ENCODE measurements at regions not wholly inside any gene's neighbourhood (a gene's known extent, or its start where the extent isn't known, plus 50 kb on each side); places are given as distances from the start of the nearest gene placed in this dataset.

GRCh38 chr3:177340243-177340830 is 143.1 kb upstream of the TBL1XR1 start:
- H3K9ac ChIP-seq (ENCODE audit: low read depth, low read length) = no peak overlapping the region
- H3K4me1 ChIP-seq (ENCODE audit: control insufficient read depth, insufficient read depth, low read length) = peaks cover 54% of the 10 kb centered on the region
- H3K27me3 ChIP-seq (ENCODE audit: control insufficient read depth, insufficient read depth, low read length) = no peaks in the 10 kb centered on the region
- no peak overlapping the region for H3K4me2 ChIP-seq (ENCODE audit: low read length)
- no peaks in the 10 kb centered on the region for H3K9me3 ChIP-seq (replicated peaks; ENCODE audit: low read length)
- H3K4me3 ChIP-seq (ENCODE audit: low read length) = no peak overlapping the region
- no peaks in the 10 kb centered on the region for H3K36me3 ChIP-seq (ENCODE audit: insufficient read depth, low read length)

GRCh38 chr3:177341736-177342419 is 144.6 kb upstream of the TBL1XR1 start:
- Histone ChIP-seq H3K9ac (ENCODE audit: low read depth, low read length) (no peak overlapping the region), H3K36me3 (ENCODE audit: insufficient read depth, low read length) (no peaks in the 10 kb centered on the region), H3K9me3 (replicated peaks; ENCODE audit: low read length) (no peaks in the 10 kb centered on the region), H3K4me3 (ENCODE audit: low read length) (no peak overlapping the region), H3K4me2 (ENCODE audit: low read length) (no peak overlapping the region), H3K27me3 (ENCODE audit: control insufficient read depth, insufficient read depth, low read length) (no peaks in the 10 kb centered on the region), H3K4me1 (ENCODE audit: control insufficient read depth, insufficient read depth, low read length) (peaks cover 54% of the 10 kb centered on the region)

- Histone ChIP-seq H3K36me3 (ENCODE audit: insufficient read depth, low read length) (no peaks in the 10 kb centered on the region), H3K4me2 (ENCODE audit: low read length) (no peak overlapping the region), H3K4me3 (ENCODE audit: low read length) (no peak overlapping the region)
Observed at GRCh38 chr3:177343122-177343625, 145.9 kb upstream of the TBL1XR1 start.

GRCh38 chr3:177345049-177345972 is 148.0 kb upstream of the TBL1XR1 start:
- Histone ChIP-seq H3K36me3 (ENCODE audit: insufficient read depth, low read length) (no peaks in the 10 kb centered on the region), H3K9me3 (replicated peaks; ENCODE audit: low read length) (no peaks in the 10 kb centered on the region), H3K4me2 (ENCODE audit: low read length) (peak overlapping the region; percentile 55), H3K9ac (ENCODE audit: low read depth, low read length) (peak overlapping the region; percentile 67), H3K27me3 (ENCODE audit: control insufficient read depth, insufficient read depth, low read length) (no peaks in the 10 kb centered on the region), H3K4me1 (ENCODE audit: control insufficient read depth, insufficient read depth, low read length) (peaks cover 29% of the 10 kb centered on the region), H3K4me3 (ENCODE audit: low read length) (peak overlapping the region; percentile 10)

More at GRCh38 chr3:177343122-177343625, 145.9 kb upstream of the TBL1XR1 start:
- no peaks in the 10 kb centered on the region for H3K27me3 ChIP-seq (ENCODE audit: control insufficient read depth, insufficient read depth, low read length)
- H3K9me3 ChIP-seq (replicated peaks; ENCODE audit: low read length) = no peaks in the 10 kb centered on the region
- H3K4me1 ChIP-seq (ENCODE audit: control insufficient read depth, insufficient read depth, low read length) = peaks cover 42% of the 10 kb centered on the region
- H3K9ac ChIP-seq (ENCODE audit: low read depth, low read length) = no peak overlapping the region

GRCh38 chr3:177345973-177346503 is 148.8 kb upstream of the TBL1XR1 start:
- H3K4me3 ChIP-seq (ENCODE audit: low read length) = no peak overlapping the region
- H3K4me2 ChIP-seq (ENCODE audit: low read length) = peak overlapping the region; percentile 20
- no peaks in the 10 kb centered on the region for H3K9me3 ChIP-seq (replicated peaks; ENCODE audit: low read length)
- no peak overlapping the region for H3K9ac ChIP-seq (ENCODE audit: low read depth, low read length)
- peaks cover 27% of the 10 kb centered on the region for H3K4me1 ChIP-seq (ENCODE audit: control insufficient read depth, insufficient read depth, low read length)
- H3K27me3 ChIP-seq (ENCODE audit: control insufficient read depth, insufficient read depth, low read length) = no peaks in the 10 kb centered on the region
- no peaks in the 10 kb centered on the region for H3K36me3 ChIP-seq (ENCODE audit: insufficient read depth, low read length)

- no peaks in the 10 kb centered on the region for H3K36me3 ChIP-seq (ENCODE audit: insufficient read depth, low read length)
- H3K9me3 ChIP-seq (replicated peaks; ENCODE audit: low read length) = no peaks in the 10 kb centered on the region
- H3K27me3 ChIP-seq (ENCODE audit: control insufficient read depth, insufficient read depth, low read length) = no peaks in the 10 kb centered on the region
- H3K4me2 ChIP-seq (ENCODE audit: low read length) = no peak overlapping the region
- no peak overlapping the region for H3K4me3 ChIP-seq (ENCODE audit: low read length)
- H3K9ac ChIP-seq (ENCODE audit: low read depth, low read length) = no peak overlapping the region
- peaks cover 27% of the 10 kb centered on the region for H3K4me1 ChIP-seq (ENCODE audit: control insufficient read depth, insufficient read depth, low read length)
Observed at GRCh38 chr3:177346878-177347277, 149.6 kb upstream of the TBL1XR1 start.

GRCh38 chr3:177347611-177348010 is 150.3 kb upstream of the TBL1XR1 start:
- H3K4me2 ChIP-seq (ENCODE audit: low read length) = no peak overlapping the region
- H3K4me1 ChIP-seq (ENCODE audit: control insufficient read depth, insufficient read depth, low read length) = peaks cover 27% of the 10 kb centered on the region
- no peaks in the 10 kb centered on the region for H3K27me3 ChIP-seq (ENCODE audit: control insufficient read depth, insufficient read depth, low read length)
- H3K4me3 ChIP-seq (ENCODE audit: low read length) = no peak overlapping the region
- H3K9me3 ChIP-seq (replicated peaks; ENCODE audit: low read length) = no peaks in the 10 kb centered on the region
- H3K36me3 ChIP-seq (ENCODE audit: insufficient read depth, low read length) = no peaks in the 10 kb centered on the region
- H3K9ac ChIP-seq (ENCODE audit: low read depth, low read length) = no peak overlapping the region

- Histone ChIP-seq H3K4me2 (ENCODE audit: low read length) (no peak overlapping the region), H3K36me3 (ENCODE audit: insufficient read depth, low read length) (no peaks in the 10 kb centered on the region), H3K4me1 (ENCODE audit: control insufficient read depth, insufficient read depth, low read length) (peaks cover 25% of the 10 kb centered on the region), H3K4me3 (ENCODE audit: low read length) (no peak overlapping the region), H3K9ac (ENCODE audit: low read depth, low read length) (no peak overlapping the region), H3K9me3 (replicated peaks; ENCODE audit: low read length) (no peaks in the 10 kb centered on the region), H3K27me3 (ENCODE audit: control insufficient read depth, insufficient read depth, low read length) (no peaks in the 10 kb centered on the region)
Observed at GRCh38 chr3:177348974-177349373, 151.7 kb upstream of the TBL1XR1 start.

- Histone ChIP-seq H3K4me3 (ENCODE audit: low read length) (no peak overlapping the region), H3K4me2 (ENCODE audit: low read length) (no peak overlapping the region), H3K27me3 (ENCODE audit: control insufficient read depth, insufficient read depth, low read length) (no peaks in the 10 kb centered on the region), H3K4me1 (ENCODE audit: control insufficient read depth, insufficient read depth, low read length) (peaks cover 21% of the 10 kb centered on the region), H3K9me3 (replicated peaks; ENCODE audit: low read length) (no peaks in the 10 kb centered on the region), H3K9ac (ENCODE audit: low read depth, low read length) (no peak overlapping the region), H3K36me3 (ENCODE audit: insufficient read depth, low read length) (no peaks in the 10 kb centered on the region)
Observed at GRCh38 chr3:177349384-177349783, 152.1 kb upstream of the TBL1XR1 start.

- Histone ChIP-seq H3K4me3 (ENCODE audit: low read length) (no peak overlapping the region), H3K27me3 (ENCODE audit: control insufficient read depth, insufficient read depth, low read length) (no peaks in the 10 kb centered on the region), H3K4me2 (ENCODE audit: low read length) (no peak overlapping the region), H3K4me1 (ENCODE audit: control insufficient read depth, insufficient read depth, low read length) (peaks cover 14% of the 10 kb centered on the region), H3K9ac (ENCODE audit: low read depth, low read length) (no peak overlapping the region), H3K36me3 (ENCODE audit: insufficient read depth, low read length) (no peaks in the 10 kb centered on the region), H3K9me3 (replicated peaks; ENCODE audit: low read length) (no peaks in the 10 kb centered on the region)
Observed at GRCh38 chr3:177350121-177350520, 152.8 kb upstream of the TBL1XR1 start.

- no peak overlapping the region for H3K4me3 ChIP-seq (ENCODE audit: low read length)
- peaks cover 4% of the 10 kb centered on the region for H3K4me1 ChIP-seq (ENCODE audit: control insufficient read depth, insufficient read depth, low read length)
- H3K4me2 ChIP-seq (ENCODE audit: low read length) = no peak overlapping the region
- H3K9me3 ChIP-seq (replicated peaks; ENCODE audit: low read length) = no peaks in the 10 kb centered on the region
- no peaks in the 10 kb centered on the region for H3K27me3 ChIP-seq (ENCODE audit: control insufficient read depth, insufficient read depth, low read length)
- H3K36me3 ChIP-seq (ENCODE audit: insufficient read depth, low read length) = no peaks in the 10 kb centered on the region
- H3K9ac ChIP-seq (ENCODE audit: low read depth, low read length) = no peak overlapping the region
Observed at GRCh38 chr3:177351206-177351605, 153.9 kb upstream of the TBL1XR1 start.
